ENCODE measurements at regions not wholly inside any gene's neighbourhood (a gene's known extent, or its start where the extent isn't known, plus 50 kb on each side); places are given as distances from the start of the nearest gene placed in this dataset.

GRCh38 chr6:51450248-51450957 lies 631.7 kb downstream of the TFAP2B start:
- no peaks in the 10 kb centered on the region for H3K4me1 ChIP-seq
- DNase-seq (no peak), ATAC-seq (no peak)
- H3K27ac ChIP-seq = no peak overlapping the region
- no peak overlapping the region for H3K4me3 ChIP-seq
- H3K36me3 ChIP-seq = no peaks in the 10 kb centered on the region
- H3K9me3 ChIP-seq = no peaks in the 10 kb centered on the region
- no peaks in the 10 kb centered on the region for H3K27me3 ChIP-seq
- intact Hi-C loops (cut with DNase I) = no loop called here
- no peak for TF ChIP-seq CTCF (IDR thresholded peaks at IDR 0.05)

- DNase-seq (no peak), ATAC-seq (no peak)
- no peaks in the 10 kb centered on the region for H3K36me3 ChIP-seq
- no peak overlapping the region for H3K4me3 ChIP-seq
- TF ChIP-seq CTCF (IDR thresholded peaks at IDR 0.05) = no peak
- H3K27ac ChIP-seq = no peak overlapping the region
- intact Hi-C loops (cut with DNase I) = no loop called here
- no peaks in the 10 kb centered on the region for H3K4me1 ChIP-seq
- no peaks in the 10 kb centered on the region for H3K9me3 ChIP-seq
- no peaks in the 10 kb centered on the region for H3K27me3 ChIP-seq
These were observed 632.3 kb downstream of the TFAP2B start for GRCh38 chr6:51450958-51451357.

- DNase-seq = no peak
- intact Hi-C loops (cut with DNase I) = no loop called here
- Histone ChIP-seq H3K4me3 (no peak overlapping the region), H3K27me3 (no peaks in the 10 kb centered on the region), H3K27ac (no peak overlapping the region), H3K9me3 (no peaks in the 10 kb centered on the region), H3K4me1 (no peaks in the 10 kb centered on the region), H3K36me3 (no peaks in the 10 kb centered on the region)
- no peak for ATAC-seq
- TF ChIP-seq CTCF (IDR thresholded peaks at IDR 0.05) = no peak
These were observed 631.1 kb downstream of the PKHD1 start for GRCh38 chr6:51456282-51456681.

- DNase-seq = no peak
- H3K36me3 ChIP-seq = no peaks in the 10 kb centered on the region
- ATAC-seq = no peak
- no peak overlapping the region for H3K4me3 ChIP-seq
- H3K27me3 ChIP-seq = no peaks in the 10 kb centered on the region
- TF ChIP-seq CTCF (IDR thresholded peaks at IDR 0.05) = no peak
- intact Hi-C loops (cut with DNase I) = no loop called here
- H3K9me3 ChIP-seq = no peaks in the 10 kb centered on the region
- H3K4me1 ChIP-seq = no peaks in the 10 kb centered on the region
- H3K27ac ChIP-seq = no peak overlapping the region
These were observed 627.5 kb downstream of the PKHD1 start for GRCh38 chr6:51459958-51460357.

- Histone ChIP-seq H3K36me3 (no peaks in the 10 kb centered on the region), H3K4me1 (no peaks in the 10 kb centered on the region), H3K27me3 (no peaks in the 10 kb centered on the region), H3K9me3 (no peaks in the 10 kb centered on the region), H3K4me3 (no peak overlapping the region), H3K27ac (no peak overlapping the region)
- intact Hi-C loops (cut with DNase I) = no loop called here
- TF ChIP-seq CTCF (IDR thresholded peaks at IDR 0.05) = no peak
- ATAC-seq (no peak), DNase-seq (no peak)
These were observed 624.5 kb downstream of the PKHD1 start for GRCh38 chr6:51462896-51463295.

All from left lung (tissue), 4 donors.